H1 (cell line): ENCODE measurements at regions not wholly inside any gene's neighbourhood (a gene's known extent, or its start where the extent isn't known, plus 50 kb on each side); places are given as distances from the start of the nearest gene placed in this dataset.

Experiments
- EGR1 ChIP-seq: IDR thresholded peaks from 2 replicates; pipeline ENCODE4 v1.6.1; 2011; ENCODE audit warnings: low read depth, low read length, borderline replicate concordance
- KDM4A ChIP-seq: IDR thresholded peaks from one replicate; pipeline ENCODE4 v1.7.1; 2012; ENCODE audit warnings: low read depth, mild to moderate bottlenecking, moderate library complexity, low read length, inconsistent platforms; ENCODE audit not compliant: severe bottlenecking
- POLR2AphosphoS5 ChIP-seq: IDR thresholded peaks from 2 replicates; pipeline ENCODE4 v1.6.1; 2011; ENCODE audit warnings: low read depth, low read length
- SP4 ChIP-seq: IDR thresholded peaks from 2 replicates; pipeline ENCODE4 v1.6.1; 2012; ENCODE audit warnings: low read length, inconsistent platforms
- TAF7 ChIP-seq: optimal IDR thresholded peaks from 2 replicates; pipeline ENCODE3; 2011; ENCODE audit warnings: low read depth, mild to moderate bottlenecking, inconsistent platforms, low read length, moderate library complexity, borderline replicate concordance
- TBP ChIP-seq: IDR thresholded peaks from 2 replicates; pipeline ENCODE4 v1.6.1; 2011; ENCODE audit warnings: low read depth, low read length, improper control_type of control experiment

DNA sequence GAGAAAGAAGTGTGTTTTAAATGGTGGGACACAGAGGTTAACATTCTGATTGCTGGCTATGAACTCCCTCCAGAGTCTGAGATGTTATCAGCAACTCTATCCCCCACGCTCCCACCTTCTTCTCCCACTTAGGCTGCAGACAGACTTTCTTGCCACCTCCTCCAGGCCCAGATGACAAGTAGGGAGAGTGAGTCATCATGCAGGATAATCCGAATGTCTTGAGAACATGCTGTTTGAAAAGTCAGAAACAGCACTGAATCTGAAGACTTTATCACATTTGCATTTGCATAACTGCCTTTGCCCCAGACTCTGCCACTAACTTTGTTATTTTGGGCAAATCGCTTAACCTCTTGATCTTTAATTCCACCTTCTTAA is 139.8 kb downstream of the ESM1 start (continued):
- TF ChIP-seq KDM4A (no peak), SP4 (no peak), TBP (no peak), POLR2AphosphoS5 (no peak), TAF7 (no peak), EGR1 (no peak)
